Hematopoietic multipotent progenitor cell treated with erythropoietin and hydrocortisone succinate and interleukin-3 and kit ligand, for 17 days (in vitro differentiated cells): ENCODE measurements at regions not wholly inside any gene's neighbourhood (a gene's known extent, or its start where the extent isn't known, plus 50 kb on each side); places are given as distances from the start of the nearest gene placed in this dataset.
A peak's percentile ranks its signal among the peaks of the same experiment; 100 is the strongest.
"Not testable (repeated sequence)": the region's sequence is repeated elsewhere in the genome, so short reads cannot be mapped to it uniquely, and the experiment has no call there.

Source experiments
- DNase-seq: peaks from one replicate; pipeline ENCODE4 v3.0.0-alpha.2; 2015; ENCODE audit warnings: low spot score

- no peak for DNase-seq
Observed at GRCh38 chr1:61028136-61028535, 54.2 kb upstream of the NFIA start.

- not testable (repeated sequence) for DNase-seq
Observed at GRCh38 chr1:61018068-61018467, 64.3 kb upstream of the NFIA start.

DNA sequence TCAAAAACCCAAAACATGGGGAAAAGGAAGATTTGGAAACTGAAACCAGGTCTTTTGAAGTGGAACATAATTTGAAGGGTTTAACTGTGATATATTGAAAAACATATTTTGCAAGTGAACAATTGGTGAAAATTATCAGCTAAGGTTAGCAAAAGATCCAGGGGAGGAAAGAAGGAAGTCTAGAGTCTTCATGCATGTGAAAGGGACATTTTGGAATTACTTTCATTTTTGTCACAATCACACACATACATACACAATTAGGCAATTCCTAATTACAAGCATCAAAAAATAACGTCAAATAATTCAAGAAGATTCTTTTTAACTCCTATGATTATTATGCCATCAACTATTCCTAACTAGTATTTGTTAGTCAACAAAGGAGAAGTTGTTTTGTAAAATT, 64.7 kb upstream of the NFIA start:
- DNase-seq = no peak

DNA sequence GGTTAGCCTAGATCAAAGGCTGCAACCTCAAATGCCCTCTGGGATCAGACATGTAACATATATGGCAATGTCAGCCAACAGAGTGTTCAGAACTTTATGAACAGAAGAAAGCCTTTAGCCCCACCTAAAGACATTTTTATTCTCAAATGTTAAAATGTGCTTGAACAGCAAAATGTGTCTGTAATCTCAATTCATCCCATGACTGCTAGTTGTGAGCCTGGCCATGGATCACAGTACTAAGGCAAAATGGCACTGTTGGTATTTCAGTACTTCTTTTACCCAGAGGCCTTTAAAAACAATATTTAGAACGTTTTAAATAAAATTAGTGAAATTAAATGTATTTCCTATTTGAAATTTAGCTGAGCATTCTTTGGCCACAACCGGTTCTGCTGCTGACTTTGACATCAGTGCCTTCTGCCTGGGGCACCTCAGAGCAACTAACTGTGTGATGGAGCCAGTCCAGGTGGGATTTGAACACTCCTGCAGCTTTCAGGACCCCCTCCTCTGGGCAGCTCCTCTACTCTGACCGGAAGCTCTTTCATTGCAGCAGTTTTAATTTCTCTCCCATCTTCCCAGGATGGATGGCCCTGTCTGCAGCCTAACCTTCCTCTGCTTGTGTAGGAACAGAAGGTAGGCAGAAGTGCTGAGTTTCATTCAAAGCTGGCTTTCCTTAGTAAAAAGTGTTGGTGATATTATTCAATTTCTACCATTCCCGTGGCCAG, 68.3 kb upstream of the NFIA start:
- peak; percentile 47 for DNase-seq

- DNase-seq = peak; percentile 80
Observed at GRCh38 chr1:61013189-61013945, 69.0 kb upstream of the NFIA start.

DNA sequence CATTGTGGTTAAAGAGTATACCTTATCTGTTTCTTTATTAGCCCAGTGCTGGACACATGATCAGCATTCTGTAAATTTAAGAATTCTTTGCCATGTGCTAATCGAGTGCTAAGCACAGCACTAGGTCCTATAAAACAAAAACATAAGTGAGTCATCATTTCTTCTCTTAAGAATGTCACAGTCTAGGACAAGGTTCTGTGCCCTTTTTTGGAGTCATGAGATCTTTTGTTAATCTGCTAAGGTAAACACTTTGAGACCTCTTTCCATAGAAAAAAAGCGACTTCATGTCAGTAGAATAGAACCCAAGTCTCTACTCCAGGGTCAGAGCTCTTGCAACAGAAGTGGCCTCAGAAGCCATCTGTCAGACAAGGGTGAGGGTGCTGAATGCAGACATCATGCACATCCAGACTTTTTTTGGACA, 70.0 kb upstream of the NFIA start:
- peak; percentile 60 for DNase-seq

DNA sequence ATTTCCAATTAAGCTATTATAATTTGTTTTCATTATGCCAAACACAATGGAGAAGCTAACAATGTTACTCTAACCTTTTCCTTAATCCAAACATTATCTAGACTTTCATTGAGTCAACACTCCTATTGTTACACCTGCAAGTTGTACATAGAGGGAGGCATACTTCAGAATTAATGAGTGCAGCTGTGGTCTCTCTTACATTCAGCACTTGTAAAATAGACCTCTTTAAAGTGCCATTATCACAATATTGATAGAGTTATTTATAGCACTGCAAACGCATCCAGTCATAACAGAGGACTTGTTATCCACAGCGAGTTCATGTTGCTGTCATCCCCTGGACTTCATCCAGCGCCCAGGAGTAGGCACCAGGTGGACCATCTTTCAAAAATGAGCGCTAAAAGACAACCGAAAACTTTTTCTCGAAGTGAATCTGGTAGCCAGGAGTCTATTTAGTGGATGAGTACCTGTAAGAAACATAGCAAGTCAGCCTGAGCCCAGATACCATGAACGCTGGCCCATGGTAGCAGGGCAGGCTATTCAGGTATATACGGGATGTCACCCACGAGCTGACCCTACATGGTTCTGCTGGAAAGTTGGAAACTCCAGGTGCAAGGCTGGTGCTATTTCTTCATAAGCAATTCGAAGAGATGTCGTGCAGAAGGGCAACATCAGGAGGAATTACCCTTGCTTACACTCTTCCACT, 70.6 kb upstream of the NFIA start:
- no peak for DNase-seq

- DNase-seq = no peak
Observed at GRCh38 chr1:61007534-61008364, 74.6 kb upstream of the NFIA start.

DNA sequence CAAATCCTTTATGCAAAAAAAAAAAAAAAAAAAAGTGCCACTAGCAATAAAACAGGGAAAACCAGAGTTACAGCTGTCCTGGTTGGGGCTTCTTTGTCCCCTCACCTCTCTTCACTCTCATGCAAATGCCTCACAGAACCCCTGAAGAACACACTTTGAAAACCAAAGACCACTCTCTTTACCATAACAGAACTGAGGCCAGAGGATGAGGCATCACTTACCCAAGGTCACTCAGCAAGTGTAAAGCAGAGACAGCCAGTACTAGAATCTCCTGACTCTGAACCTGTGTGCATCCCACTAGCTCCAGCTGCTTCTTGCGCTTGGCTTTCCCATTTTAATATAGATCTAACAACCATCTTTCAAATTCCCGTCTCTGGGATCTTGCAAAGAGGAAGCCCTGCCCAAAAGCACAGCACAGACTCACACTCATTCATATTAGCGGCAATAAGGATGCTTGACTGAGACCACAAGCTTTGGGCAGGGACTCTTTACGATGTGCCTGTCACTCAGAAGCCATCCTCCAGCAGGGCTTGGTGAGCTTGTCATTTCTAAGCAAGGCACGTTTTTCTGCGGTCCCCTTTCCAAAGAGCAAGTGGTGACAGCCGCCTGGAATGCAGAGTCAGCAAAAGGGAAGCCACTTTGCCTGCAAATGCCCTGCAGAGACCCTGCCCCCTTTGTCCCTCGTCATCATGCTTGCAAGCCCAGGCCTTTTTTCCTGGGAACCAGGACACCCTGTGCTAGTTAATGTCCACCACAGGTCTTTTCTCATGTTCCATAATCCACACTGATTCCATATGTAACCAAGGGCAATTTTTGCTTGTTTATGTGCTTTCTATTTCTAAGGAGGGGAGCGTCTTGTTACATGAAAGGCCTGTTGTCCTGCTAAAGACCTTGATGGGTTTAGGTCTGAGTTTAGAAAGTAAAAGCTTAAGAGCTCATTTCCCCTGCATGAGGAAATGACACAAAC, 76.5 kb upstream of the NFIA start:
- no peak for DNase-seq

GRCh38 chr1:61004262-61005003, 77.9 kb upstream of the NFIA start:
- no peak for DNase-seq

DNA sequence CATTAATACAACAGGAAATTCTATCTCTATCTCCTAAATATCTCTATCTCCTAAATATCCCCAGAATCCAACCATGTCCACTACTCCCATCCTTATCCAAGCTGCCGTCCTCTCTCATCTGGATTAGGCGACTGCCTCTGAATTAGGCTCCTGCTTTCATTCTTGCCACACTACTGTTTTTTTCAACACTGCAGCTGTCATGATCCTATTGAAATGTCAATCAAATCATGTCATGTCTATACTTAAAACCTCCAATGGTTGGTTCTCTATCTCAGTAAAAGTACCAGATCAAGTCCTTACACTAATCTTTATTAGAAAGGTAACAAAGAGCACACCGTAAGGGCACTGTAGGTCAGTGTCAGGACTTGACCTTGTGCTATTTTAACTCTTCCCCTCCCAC, 82.0 kb upstream of the NFIA start:
- no peak for DNase-seq

DNA sequence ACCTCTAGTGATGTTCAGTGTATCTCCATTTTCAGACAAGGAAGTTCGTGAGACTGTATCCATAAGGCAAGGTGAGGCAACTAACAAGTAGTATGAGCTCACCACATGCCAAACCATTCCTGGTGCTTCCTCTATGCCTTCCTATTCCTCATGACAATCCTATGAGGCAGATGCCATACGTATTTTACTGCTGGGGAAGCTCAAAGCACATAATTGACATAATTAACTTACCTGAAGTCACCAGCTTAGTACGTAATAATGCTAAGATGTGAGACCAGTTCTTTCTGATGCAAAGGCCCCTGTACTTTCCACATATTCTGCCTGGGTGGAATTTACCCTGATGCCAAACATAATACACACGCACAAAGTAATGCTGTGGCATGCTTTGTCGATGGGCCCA, 83.6 kb upstream of the NFIA start:
- DNase-seq = no peak

DNA sequence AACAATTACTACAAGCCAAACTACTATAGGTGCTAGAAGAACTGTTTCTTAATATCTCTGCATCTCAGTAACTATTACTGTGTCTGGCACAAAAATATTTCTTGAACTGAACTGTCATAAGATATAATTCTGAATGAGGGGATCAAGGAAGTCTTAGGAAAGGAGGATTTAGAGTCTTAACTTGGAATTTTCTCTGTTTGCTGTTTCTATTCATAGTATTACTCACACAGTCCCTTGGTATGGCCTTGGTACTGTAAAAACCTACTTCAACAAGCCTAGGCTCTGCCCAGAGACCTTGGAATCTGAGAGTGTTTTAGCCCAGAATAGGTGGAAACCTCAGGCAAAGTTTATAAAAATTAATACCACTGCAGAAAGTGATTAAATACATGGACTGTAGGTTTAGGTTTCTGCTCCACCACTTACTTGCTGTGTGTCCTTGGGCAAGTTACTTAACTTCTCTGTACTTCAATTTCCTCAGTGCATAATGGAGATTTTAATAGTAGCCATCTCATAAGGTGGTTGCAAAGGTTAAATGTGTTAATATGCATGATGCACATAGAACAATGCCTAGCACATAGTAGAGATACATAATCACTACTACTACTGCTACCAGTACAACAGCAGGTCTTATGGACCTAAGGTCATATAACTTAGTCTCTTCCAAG, 87.4 kb upstream of the NFIA start:
- no peak for DNase-seq

DNA sequence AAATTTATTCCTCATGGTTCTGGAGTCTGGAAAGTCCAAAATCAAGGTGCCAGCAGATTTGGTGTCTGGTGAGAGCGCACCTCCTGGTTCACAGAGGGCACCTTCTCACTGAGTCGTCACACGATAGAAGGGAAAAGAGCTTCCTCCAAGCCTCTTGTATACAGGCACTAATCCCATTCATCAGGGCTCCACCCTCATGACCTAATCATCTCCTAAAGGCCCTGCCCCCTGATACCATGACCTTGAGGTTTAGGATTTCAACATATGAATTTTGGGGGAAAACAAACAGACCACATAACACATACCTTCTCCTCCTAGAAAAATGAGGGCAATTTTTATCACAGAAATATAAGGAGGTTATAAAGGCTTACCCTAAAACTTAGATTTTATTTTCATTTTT, 88.0 kb upstream of the NFIA start:
- DNase-seq = peak; percentile 35

DNA sequence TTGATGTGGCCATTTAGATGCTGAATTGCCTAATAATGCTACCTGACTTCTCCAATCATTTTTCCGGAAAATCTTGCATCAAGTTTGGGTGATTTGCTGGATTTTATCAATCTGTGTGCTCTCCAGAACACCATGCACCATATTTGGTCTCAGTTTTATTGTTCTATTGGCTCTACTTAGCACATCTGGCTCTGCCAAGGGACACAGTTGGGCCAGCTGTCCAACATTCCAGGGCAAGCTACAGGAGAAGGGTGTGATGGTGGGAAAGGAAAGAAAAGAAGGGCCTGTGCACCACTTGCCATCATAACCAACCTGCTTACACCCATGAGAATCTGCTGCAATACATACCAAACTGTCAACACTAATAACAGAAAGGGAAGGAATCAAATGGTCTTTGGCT, 90.2 kb upstream of the NFIA start:
- DNase-seq = no peak

DNA sequence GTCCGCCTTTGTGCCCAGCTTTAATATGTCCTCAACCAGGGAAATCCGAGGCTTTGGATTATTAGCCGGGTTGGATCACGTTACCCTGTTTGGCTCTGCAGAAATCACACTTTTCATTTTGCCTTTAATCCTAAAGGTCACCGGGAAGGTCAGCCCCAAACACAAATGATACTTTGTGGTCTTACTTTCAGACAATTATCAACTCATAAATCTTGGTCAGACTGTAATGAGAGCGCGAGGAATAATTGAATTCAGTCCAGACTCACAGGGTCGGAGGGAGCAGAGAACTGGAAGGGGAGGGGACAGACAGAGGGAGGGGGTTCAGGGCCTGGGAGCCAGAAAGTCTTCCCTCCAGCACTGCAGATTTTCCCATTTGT, 91.7 kb upstream of the NFIA start:
- DNase-seq = no peak

DNA sequence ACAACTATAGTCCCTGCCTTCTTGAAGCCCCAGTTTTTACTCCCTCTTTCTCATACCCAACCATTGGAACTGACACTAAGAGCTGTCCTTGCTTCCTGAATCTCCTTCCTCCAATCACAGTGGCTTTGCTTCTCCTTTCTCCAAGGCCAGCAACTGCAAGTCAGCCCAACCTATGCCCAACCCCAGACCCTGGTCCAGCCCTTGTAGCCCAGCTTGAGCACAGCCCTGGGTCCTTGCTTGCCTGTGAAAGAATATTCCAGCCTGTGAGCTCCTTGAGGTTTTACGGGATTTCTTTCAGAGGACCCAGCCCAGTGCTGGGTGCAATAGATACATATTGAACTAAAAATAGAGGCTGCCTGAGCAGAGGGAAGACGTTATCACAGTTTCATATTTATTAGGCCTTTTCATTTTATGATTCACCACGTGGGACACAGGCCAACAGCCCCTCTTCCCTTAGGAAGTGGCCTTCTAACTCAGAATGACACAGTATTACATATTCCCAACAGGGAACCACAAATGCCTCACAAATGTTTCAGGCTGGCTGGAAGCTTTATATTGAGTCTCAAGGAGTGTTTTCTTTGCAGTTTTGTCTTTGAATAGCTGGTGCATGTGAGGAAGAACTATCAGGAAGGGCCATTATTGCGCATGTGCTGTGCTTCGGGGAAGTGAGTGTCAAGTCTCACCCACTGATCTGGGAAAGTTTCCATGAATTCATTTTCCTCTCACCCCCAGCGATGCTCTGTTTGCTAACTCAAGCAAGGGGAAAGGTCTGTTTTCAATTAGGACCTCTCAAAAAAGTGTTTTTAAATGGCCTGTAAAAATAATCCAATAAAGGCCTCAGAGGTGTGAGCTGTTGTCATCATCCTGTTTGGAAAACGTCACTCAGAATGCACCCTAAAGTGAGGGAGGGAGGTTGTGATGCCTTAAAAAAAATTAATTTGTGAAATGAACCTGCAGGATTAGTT, 92.3 kb upstream of the NFIA start:
- no peak for DNase-seq

DNA sequence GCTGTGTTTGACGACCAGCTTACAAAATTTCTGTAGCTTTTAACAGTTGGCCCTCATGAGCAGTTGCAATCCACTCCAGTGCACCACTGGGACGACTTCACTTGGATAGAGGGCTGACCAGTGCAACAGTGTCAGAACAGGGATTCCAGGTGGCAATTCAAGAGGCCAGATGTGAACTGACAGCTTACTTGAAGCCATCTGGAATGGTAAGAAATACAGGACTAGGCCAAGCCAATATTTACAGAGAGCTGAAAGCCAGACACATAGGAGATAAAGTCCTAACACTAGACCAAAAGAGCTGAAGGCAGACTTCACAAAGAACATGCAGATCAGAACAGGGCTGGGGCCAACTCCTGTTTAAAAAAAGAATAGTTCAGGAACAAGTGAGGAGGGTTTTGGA, 93.5 kb upstream of the NFIA start:
- DNase-seq = no peak

DNA sequence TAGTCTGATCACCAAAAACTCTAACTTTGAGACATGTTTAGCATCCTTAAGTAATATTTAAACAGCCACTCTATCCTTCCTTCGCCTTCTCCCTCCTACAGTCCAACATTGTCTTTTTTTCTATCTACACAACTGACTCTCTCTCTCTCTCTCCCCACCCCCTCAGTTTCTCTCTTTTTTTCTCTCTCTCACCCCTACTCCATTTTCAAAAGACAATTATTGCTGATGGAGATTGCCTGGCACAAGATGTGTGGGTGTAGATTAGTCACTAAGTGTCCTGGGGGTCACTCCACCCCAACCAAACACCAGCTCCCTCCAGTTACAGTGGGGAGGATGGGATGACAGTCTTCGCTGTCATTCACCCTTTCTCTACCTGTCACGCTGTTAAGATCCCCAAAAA, 94.5 kb upstream of the NFIA start:
- no peak for DNase-seq
